GM21529 (cell line): ENCODE measurements at regions not wholly inside any gene's neighbourhood (a gene's known extent, or its start where the extent isn't known, plus 50 kb on each side); places are given as distances from the start of the nearest gene placed in this dataset.
"Not testable (repeated sequence)": the region's sequence is repeated elsewhere in the genome, so short reads cannot be mapped to it uniquely, and the experiment has no call there.

Experiments used
- ATAC-seq: cut with Tn5 transposase; IDR thresholded peaks from one replicate; pipeline ENCODE4 v1.9.1; 2021; ENCODE audit not compliant: unreplicated experiment

GRCh38 chr13:74272826-74273225, 138.6 kb upstream of the KLF12 start:
- no peak for ATAC-seq

- no peak for ATAC-seq
Observed at GRCh38 chr13:74270018-74270417, 135.8 kb upstream of the KLF12 start.

- ATAC-seq: no peak
Observed at GRCh38 chr13:74266861-74267260, 132.7 kb upstream of the KLF12 start.

- no peak for ATAC-seq
Observed at GRCh38 chr13:74266309-74266708, 132.1 kb upstream of the KLF12 start.

- no peak for ATAC-seq
Observed at GRCh38 chr13:74264333-74264732, 130.1 kb upstream of the KLF12 start.

- ATAC-seq: not testable (repeated sequence)
Observed at GRCh38 chr13:74260420-74260819, 126.2 kb upstream of the KLF12 start.

GRCh38 chr13:74259641-74260040, 125.4 kb upstream of the KLF12 start:
- no peak for ATAC-seq

GRCh38 chr13:74258961-74259360, 124.8 kb upstream of the KLF12 start:
- ATAC-seq: no peak

GRCh38 chr13:74256969-74257368, 122.8 kb upstream of the KLF12 start:
- ATAC-seq: no peak

- no peak for ATAC-seq
Observed at GRCh38 chr13:74253161-74253560, 119.0 kb upstream of the KLF12 start.

- no peak for ATAC-seq
Observed at GRCh38 chr13:74251778-74252519, 117.7 kb upstream of the KLF12 start.

GRCh38 chr13:74250738-74251190, 116.6 kb upstream of the KLF12 start:
- no peak for ATAC-seq

GRCh38 chr13:74248477-74248876, 114.3 kb upstream of the KLF12 start:
- ATAC-seq: no peak

- ATAC-seq: no peak
Observed at GRCh38 chr13:74246487-74246886, 112.3 kb upstream of the KLF12 start.

- no peak for ATAC-seq
Observed at GRCh38 chr13:74243637-74244526, 109.7 kb upstream of the KLF12 start.

- ATAC-seq: not testable (repeated sequence)
Observed at GRCh38 chr13:74241343-74241742, 107.1 kb upstream of the KLF12 start.

- no peak for ATAC-seq
Observed at GRCh38 chr13:74230984-74231501, 96.8 kb upstream of the KLF12 start.

- ATAC-seq: no peak
Observed at GRCh38 chr13:74229242-74229641, 95.0 kb upstream of the KLF12 start.

GRCh38 chr13:74227476-74228158, 93.4 kb upstream of the KLF12 start:
- no peak for ATAC-seq

GRCh38 chr13:74226791-74227475, 92.7 kb upstream of the KLF12 start:
- ATAC-seq: no peak

- ATAC-seq: no peak
Observed at GRCh38 chr13:74221752-74222151, 87.5 kb upstream of the KLF12 start.
